LHCN-M2 (cell line): ENCODE measurements at regions not wholly inside any gene's neighbourhood (a gene's known extent, or its start where the extent isn't known, plus 50 kb on each side); places are given as distances from the start of the nearest gene placed in this dataset.
"Not testable (repeated sequence)": the region's sequence is repeated elsewhere in the genome, so short reads cannot be mapped to it uniquely, and the experiment has no call there.

Experiments used
- DNase-seq: peaks from one replicate; pipeline ENCODE4 v3.0.0-alpha.2; 2012; ENCODE audit warnings: low read depth

- peak; percentile 46 for DNase-seq
Observed at GRCh38 chr2:111395350-111396128, 274.8 kb downstream of the BCL2L11 start.

- not testable (repeated sequence) for DNase-seq
Observed at GRCh38 chr2:111400598-111401253, 280.0 kb downstream of the BCL2L11 start.

- not testable (repeated sequence) for DNase-seq
Observed at GRCh38 chr2:111401270-111402140, 280.8 kb downstream of the BCL2L11 start.

GRCh38 chr2:111402450-111402849 lies 281.7 kb downstream of the BCL2L11 start:
- not testable (repeated sequence) for DNase-seq

- DNase-seq = not testable (repeated sequence)
Observed at GRCh38 chr2:111403287-111403686, 282.6 kb downstream of the BCL2L11 start.

- DNase-seq = not testable (repeated sequence)
Observed at GRCh38 chr2:111406616-111407015, 285.9 kb downstream of the BCL2L11 start.

GRCh38 chr2:111407632-111408194 lies 287.0 kb downstream of the BCL2L11 start:
- DNase-seq = not testable (repeated sequence)

GRCh38 chr2:111410868-111411406 lies 290.2 kb downstream of the BCL2L11 start:
- DNase-seq = not testable (repeated sequence)

- DNase-seq = not testable (repeated sequence)
Observed at GRCh38 chr2:111411867-111412681, 291.4 kb downstream of the BCL2L11 start.

GRCh38 chr2:111412841-111413650 lies 292.3 kb downstream of the BCL2L11 start:
- not testable (repeated sequence) for DNase-seq

GRCh38 chr2:111413950-111414349 lies 293.2 kb downstream of the BCL2L11 start:
- DNase-seq = not testable (repeated sequence)

GRCh38 chr2:111415765-111416743 lies 295.3 kb downstream of the BCL2L11 start:
- not testable (repeated sequence) for DNase-seq

GRCh38 chr2:111417026-111417425 lies 296.3 kb downstream of the BCL2L11 start:
- DNase-seq = peak; percentile 6

GRCh38 chr2:111418091-111418875 lies 297.6 kb downstream of the BCL2L11 start:
- DNase-seq = peak; percentile 36

- DNase-seq = not testable (repeated sequence)
Observed at GRCh38 chr2:111420074-111420473, 299.4 kb downstream of the BCL2L11 start.

GRCh38 chr2:111420835-111421234 lies 300.1 kb downstream of the BCL2L11 start:
- DNase-seq = not testable (repeated sequence)

- not testable (repeated sequence) for DNase-seq
Observed at GRCh38 chr2:111421949-111422348, 301.2 kb downstream of the BCL2L11 start.
